Dedifferentiated amniotic fluid mesenchymal stem cell (primary cell): ENCODE measurements at regions not wholly inside any gene's neighbourhood (a gene's known extent, or its start where the extent isn't known, plus 50 kb on each side); places are given as distances from the start of the nearest gene placed in this dataset.
A peak's percentile ranks its signal among the peaks of the same experiment; 100 is the strongest.

Experiments
- DNase-seq: peaks from one replicate; pipeline ENCODE4 v3.0.0-alpha.2; 2016; ENCODE audit errors: extremely low spot score

- no peak for DNase-seq
Observed at GRCh38 chr4:104772849-104773248, 278.2 kb upstream of the CXXC4 start.

DNA sequence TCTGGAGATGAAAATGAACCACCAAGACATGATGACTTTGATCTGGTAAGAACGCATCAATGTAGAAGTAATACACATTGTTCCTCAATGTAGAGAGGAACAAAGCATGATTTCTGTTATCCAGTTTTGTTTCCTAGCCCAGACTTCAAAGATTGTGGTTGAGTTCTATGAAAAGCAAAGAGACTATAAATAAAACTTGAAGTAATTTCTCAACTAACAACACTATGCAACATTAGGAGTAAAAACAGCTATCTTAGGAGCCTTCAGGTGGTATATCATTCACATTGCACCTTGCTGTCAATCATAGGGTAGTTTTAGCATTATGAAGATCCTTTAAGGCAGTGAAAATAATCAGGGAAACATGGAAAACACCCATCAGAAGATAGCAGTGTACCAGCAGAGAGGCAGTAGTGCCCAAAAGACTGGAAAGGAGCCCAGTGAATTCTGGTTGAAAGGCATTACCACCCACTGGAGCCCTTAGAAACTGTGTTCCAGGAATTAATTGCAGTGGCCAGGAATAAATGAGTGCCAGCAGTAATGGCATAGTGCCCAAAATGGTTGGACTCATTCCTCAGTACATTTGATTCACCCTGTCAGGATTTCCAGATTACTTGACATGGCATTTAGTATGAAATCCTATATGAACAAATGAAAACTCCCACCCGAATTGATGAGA lies 300.7 kb upstream of the CXXC4 start:
- DNase-seq, result no peak

GRCh38 chr4:104811727-104812126 lies 317.0 kb upstream of the CXXC4 start:
- DNase-seq, result no peak

GRCh38 chr4:104815665-104816064 lies 321.0 kb upstream of the CXXC4 start:
- no peak for DNase-seq

GRCh38 chr4:104818579-104818978 lies 323.9 kb upstream of the CXXC4 start:
- no peak for DNase-seq

DNA sequence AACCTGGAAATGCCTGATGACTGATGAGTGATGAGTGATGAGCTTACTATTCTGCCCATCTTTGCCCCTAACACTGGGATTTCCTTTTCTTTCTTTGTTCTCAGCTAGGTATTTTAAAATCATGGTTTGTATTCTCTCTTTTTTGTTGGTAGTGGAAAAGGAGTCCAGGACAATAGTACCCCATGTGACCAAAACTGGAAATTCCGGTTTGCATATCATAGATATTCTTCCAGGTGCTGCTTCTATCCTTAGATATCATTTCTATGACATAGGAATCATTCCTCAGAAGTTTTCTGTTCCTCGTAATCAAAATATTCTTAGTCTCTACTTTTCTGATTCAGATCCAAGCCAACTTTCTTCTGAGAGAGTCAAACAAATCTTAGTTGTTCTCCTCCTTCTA lies 320.5 kb upstream of the TET2 start:
- no peak for DNase-seq

DNA sequence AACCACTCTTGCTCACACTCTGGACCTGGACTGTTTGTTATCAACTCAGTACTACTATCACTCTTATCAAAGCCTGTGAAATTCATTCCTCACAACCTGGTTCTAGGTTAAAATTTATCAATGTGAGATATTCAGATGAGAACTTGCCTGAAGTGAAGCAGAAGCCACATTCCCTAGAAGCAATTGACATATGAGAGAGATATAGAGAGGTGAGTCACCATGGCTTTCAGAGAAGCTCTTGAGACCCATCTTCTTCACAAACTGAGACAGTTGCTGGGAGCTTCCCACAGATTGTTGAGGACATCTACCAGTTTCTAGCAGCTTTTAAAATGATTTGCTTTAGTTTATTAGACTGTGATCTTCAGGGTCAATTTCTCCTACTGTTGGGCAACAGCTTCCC lies 316.9 kb upstream of the TET2 start:
- no peak for DNase-seq

DNA sequence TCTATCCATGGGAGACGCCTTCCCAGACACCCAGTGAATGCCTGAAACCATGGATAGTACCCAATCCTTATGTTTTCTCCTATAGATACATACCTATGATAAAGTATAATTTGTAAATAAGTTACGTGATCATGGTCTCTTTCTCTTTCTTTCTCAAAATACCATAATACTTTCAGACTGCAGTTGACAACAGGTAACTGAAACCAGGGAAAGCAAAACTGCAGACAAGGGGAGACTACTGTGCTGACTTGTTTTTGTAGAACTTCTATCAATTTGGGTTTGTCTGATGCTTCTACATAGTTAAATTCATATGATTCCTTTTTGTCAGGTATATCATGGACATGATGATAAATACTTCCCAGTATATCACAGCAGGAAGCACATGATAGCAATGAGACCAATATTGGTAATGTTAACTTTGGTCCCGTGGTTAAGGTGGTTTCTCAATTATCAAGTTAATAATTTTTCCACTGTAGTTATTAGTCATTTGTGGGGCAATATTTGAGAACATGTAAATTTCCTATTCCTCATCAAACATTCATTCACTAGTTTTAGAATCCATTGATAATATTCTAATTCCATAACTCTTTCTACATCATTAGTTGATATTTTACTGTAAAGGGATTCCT lies 298.0 kb upstream of the TET2 start:
- DNase-seq, result no peak

DNA sequence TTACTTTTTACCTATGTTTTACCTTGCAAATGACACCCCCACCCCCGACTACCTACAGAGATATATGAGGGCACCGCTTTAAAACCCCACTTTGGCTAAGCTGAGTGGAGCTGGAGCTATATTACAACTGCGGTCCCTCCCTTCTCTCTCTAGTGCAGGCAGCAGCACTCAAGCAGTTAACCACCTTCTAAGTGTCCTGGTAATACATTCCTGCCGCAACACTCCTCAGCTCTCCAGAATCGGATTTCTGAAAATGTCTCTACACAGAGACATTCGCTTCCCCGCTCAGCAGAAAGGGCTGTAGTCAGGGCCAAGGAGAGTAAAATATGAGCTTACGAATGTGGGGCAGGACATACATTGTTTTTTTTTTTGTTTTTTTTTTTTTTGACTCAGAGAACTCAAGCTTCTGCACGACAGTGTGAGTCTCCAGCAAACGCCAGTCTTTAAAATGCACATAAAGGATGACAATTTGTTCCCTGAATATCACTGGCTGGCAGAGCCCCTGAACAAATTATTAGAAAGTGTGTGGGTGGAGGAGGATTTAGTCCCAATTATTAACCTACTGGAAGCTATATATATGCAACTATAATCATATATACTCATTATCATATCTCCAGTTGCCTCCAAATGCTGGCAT lies 287.0 kb upstream of the TET2 start:
- DNase-seq, result no peak

GRCh38 chr4:104860238-104861123 lies 286.2 kb upstream of the TET2 start:
- DNase-seq, result peak; percentile 78

- no peak for DNase-seq
Observed at GRCh38 chr4:104866809-104867208, 279.9 kb upstream of the TET2 start.

- no peak for DNase-seq
Observed at GRCh38 chr4:104868533-104868932, 278.1 kb upstream of the TET2 start.

DNA sequence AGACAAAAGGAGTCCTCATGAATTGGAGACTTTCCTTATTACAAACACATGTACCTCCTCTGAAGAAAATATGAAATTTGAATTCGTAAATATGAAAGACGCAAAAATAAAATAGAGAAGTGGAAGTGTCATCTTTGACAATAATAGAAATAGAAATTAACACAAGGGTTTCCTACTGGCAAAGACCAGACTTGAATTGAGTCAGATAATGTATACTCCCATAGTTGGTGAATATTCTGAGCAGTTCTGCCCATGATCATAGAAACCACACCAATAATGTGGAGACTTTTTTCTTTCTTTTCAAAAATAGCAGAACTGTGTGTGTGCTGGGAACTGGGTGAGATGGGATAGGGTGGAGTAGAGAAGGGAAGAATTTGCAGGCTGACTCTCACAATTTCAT lies 277.7 kb upstream of the TET2 start:
- no peak for DNase-seq

DNA sequence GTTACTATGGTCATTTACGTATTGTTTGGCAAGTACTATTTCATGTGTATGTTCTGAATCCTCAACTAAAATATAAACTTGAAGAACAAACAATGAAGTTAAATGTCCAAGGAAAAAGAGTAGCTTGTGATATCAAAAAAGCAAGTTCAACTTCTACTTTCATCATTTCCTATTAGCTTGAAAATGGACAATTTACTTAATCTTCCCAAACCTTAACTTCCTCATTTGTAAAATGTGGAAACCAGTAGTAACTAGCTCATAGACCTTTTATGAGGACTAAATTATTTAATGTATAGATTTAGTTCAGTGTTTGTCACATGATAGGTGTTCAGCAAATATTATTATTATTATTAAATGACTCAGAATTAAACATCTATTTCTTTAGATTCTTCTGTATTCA lies 276.8 kb upstream of the TET2 start:
- DNase-seq, result no peak

DNA sequence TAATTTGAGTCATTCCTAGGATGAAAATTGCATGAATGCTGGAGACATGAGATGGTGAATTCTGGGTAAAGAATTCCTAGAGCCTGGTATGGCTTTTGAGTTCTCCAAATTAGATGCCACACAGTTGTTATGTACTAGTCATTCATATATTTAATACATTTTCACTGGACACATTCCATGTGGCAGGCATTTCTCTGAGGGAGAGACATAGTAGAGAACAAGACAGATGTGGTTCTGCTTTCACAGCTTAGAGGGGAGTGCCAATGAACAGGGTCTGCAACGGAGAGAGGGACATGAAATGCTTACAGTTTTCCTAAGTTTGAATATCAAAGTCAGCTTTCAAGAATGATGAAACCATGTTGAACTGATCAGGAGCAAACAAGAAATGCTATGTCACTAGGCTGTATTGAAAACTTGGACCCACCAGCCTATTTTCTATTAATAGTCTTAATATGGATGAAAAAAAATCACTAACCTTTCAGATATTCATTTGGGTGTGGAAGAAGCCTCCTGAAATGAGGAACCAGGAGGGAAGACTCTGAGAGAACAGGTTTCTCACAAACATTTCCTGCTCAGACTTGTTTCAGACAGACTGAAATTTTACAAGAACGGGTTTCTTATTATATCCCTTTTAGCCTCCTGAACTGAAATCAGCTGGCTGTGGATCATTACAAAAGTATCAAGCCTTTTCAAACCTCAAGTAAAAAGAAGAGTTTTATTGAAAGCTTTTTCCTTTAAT lies 276.0 kb upstream of the TET2 start:
- no peak for DNase-seq

- DNase-seq, result no peak
Observed at GRCh38 chr4:104878936-104879335, 267.7 kb upstream of the TET2 start.

DNA sequence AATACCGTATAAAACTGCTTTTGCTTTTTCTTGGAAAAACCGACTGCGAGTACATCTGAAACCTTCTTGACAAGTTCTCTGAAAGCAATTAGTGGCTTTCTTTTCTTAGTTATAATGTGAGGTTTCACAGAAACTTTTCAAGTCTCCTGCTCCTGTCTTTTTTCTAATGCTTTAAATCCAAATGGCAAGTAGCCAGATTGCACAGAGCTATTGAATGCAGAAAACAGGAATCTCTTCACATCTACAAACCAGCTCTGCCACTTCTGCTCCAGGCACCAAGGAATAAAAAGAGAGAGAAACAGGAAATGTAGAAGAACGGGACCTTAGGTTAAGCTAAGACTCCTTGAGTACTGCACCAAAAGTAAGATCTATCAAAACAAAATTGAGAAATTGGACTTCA lies 267.3 kb upstream of the TET2 start:
- DNase-seq, result no peak

DNA sequence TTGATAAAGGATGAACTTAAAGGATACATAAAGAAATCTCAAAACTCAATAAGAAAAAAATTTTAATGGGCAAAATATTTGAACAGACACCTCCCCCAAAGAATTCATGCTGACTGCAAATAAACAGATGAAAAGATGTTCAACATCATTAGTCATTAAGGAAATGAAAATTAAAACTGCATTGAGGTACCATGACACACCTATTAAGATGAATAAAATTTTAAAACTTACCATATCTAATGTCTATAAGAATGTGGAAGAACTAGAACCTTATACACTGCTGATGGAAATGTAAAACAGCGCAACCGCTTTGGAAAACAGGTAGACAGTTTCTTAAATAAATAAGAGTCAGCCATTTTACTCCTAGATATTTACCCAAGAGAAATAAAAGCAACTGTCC lies 266.8 kb upstream of the TET2 start:
- no peak for DNase-seq

GRCh38 chr4:104881136-104881886 lies 265.4 kb upstream of the TET2 start:
- DNase-seq, result no peak

DNA sequence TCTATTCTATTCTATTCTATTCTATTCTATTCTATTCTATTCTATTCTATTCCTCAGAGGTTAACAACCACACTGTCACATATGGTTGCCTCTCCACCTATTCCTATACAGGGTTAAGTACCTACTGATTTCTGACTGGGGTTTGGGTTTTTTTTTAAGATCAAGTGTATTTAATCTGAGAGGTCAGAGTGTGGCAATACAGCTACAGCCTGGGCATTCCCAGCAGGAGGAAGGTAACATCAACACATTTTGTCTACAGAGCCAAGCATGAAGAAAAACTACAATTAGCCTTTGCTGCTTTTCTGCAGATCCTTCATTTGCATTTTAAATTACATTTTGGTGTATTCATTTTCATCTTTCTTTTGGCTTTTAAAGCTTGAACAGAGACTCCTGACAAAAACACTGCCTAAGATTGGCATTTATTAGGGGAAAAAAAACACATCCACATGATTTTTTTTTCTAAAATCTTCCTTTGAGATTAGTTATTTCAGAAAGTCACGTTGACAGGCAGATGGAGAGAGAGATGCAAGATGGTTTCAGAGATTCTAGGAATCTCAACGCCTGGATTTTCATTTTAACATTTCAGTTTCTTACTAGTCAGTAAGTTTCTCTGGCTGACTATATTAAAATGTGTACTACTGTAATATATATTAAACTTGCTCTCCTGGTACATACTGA lies 255.9 kb upstream of the TET2 start:
- DNase-seq, result no peak
